ENCODE measurements at regions not wholly inside any gene's neighbourhood (a gene's known extent, or its start where the extent isn't known, plus 50 kb on each side); places are given as distances from the start of the nearest gene placed in this dataset.

GRCh38 chr14:93857500-93858283, 69.4 kb upstream of the PRIMA1 start:
- no peaks in the 10 kb centered on the region for H3K4me1 ChIP-seq (ENCODE audit: insufficient read depth, low read length)
- H3K9me3 ChIP-seq (ENCODE audit: control insufficient read depth in 1 of 2, low read length in 2 of 2): no peaks in the 10 kb centered on the region
- DNase-seq: no peak
- Mint-ChIP-seq H3K27ac (no peak overlapping the region), H3K9me3 (no peaks in the 10 kb centered on the region), H3K27me3 (peaks cover 16 to 23% of the 10 kb centered on the region in 2 donors), H3K4me3 (no peak overlapping the region), H3K36me3 (no peaks in the 10 kb centered on the region), H3K4me1 (no peaks in the 10 kb centered on the region)
- no peak overlapping the region for H3K4me3 ChIP-seq (ENCODE audit: low read length in 2 of 2)
- no peaks in the 10 kb centered on the region for H3K36me3 ChIP-seq (ENCODE audit: insufficient read depth, low read length)
- intact Hi-C loops (cut with micrococcal nuclease): no loop called here
- no peaks in the 10 kb centered on the region for H3K27me3 ChIP-seq (ENCODE audit: insufficient read depth, low read length)
- CTCF ChIA-PET (ENCODE audit: partially characterized antibody): interaction anchor here (0.7 kb wide), 1 partner anchor 9 kb away, joined by 3 read pairs; no protein-coding TSS in a partner anchor
- POLR2A ChIA-PET (ENCODE audit: partially characterized antibody): no interaction called here
- no peak overlapping the region for H3K27ac ChIP-seq (ENCODE audit: low read depth, low read length)

DNA sequence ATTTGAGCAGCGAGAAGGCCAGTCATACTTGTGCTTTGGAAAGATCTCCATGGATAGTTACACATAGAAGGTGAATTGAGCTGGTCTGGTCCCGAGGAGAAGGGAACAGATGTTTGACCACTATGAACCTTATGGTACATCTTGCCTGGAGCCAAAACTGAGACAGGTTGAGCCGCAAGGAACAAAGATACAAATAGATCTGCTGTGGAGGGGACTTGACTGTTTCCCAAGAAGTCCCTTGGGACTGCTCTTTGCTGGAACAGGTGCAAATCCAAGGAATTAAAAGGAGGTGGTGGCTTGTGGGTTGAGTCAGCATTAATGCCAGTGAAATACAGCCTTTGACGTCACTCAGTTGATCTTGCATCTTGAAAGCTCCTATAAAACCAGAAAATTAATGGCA, 68.8 kb upstream of the PRIMA1 start:
- no peak for DNase-seq
- peaks cover 18 to 23% of the 10 kb centered on the region in 2 donors for H3K27me3 Mint-ChIP-seq
- POLR2A ChIA-PET (ENCODE audit: partially characterized antibody): no interaction called here
- CTCF ChIA-PET (ENCODE audit: partially characterized antibody): interaction anchor here (0.7 kb wide), 1 partner anchor 10 kb away, joined by 3 read pairs; no protein-coding TSS in a partner anchor
- Histone ChIP-seq H3K27me3 (ENCODE audit: insufficient read depth, low read length) (no peaks in the 10 kb centered on the region), H3K4me1 (ENCODE audit: insufficient read depth, low read length) (no peaks in the 10 kb centered on the region), H3K4me3 (ENCODE audit: low read length in 2 of 2) (no peak overlapping the region), H3K9me3 (ENCODE audit: control insufficient read depth in 1 of 2, low read length in 2 of 2) (no peaks in the 10 kb centered on the region), H3K36me3 (ENCODE audit: insufficient read depth, low read length) (no peaks in the 10 kb centered on the region), H3K27ac (ENCODE audit: low read depth, low read length) (no peak overlapping the region)
- no peak overlapping the region for H3K27ac Mint-ChIP-seq
- no peak overlapping the region for H3K4me3 Mint-ChIP-seq
- peaks cover 0 to 2% (median 0%) of the 10 kb centered on the region in 8 donors for H3K9me3 Mint-ChIP-seq
- no peaks in the 10 kb centered on the region for H3K4me1 Mint-ChIP-seq
- intact Hi-C loops (cut with micrococcal nuclease): no loop called here
- no peaks in the 10 kb centered on the region for H3K36me3 Mint-ChIP-seq

DNA sequence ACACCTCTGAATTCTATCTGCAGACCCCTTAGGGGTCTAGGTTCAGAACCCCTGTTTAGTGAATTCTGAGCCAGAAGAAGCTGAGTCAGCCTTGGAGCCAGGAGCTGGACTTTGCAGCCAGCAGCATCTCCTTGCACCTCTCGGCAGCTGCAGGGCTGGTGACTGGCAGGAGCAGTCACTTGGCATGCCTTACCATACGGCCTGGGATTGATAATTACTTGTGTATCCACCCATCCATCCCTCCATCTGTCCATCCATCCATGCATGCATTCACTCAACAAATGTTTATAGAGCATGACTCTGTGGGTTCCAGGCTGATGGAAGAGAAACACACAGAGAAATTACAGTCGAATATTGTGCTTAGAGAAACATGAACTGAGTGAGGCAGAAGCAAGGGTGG, 67.5 kb upstream of the PRIMA1 start:
- Histone ChIP-seq H3K36me3 (ENCODE audit: insufficient read depth, low read length) (no peaks in the 10 kb centered on the region), H3K27ac (ENCODE audit: low read depth, low read length) (no peak overlapping the region), H3K9me3 (ENCODE audit: control insufficient read depth in 1 of 2, low read length in 2 of 2) (no peaks in the 10 kb centered on the region), H3K4me1 (ENCODE audit: insufficient read depth, low read length) (no peaks in the 10 kb centered on the region), H3K4me3 (ENCODE audit: low read length in 2 of 2) (no peak overlapping the region), H3K27me3 (ENCODE audit: insufficient read depth, low read length) (no peaks in the 10 kb centered on the region)
- CTCF ChIA-PET (ENCODE audit: partially characterized antibody): no interaction called here
- H3K4me1 Mint-ChIP-seq: no peaks in the 10 kb centered on the region
- intact Hi-C loops (cut with micrococcal nuclease): no loop called here
- H3K9me3 Mint-ChIP-seq: peaks cover 0 to 2% (median 0%) of the 10 kb centered on the region in 8 donors
- DNase-seq: no peak
- H3K27ac Mint-ChIP-seq: no peak overlapping the region
- H3K4me3 Mint-ChIP-seq: no peak overlapping the region
- H3K36me3 Mint-ChIP-seq: no peaks in the 10 kb centered on the region
- H3K27me3 Mint-ChIP-seq: peaks cover 23 to 26% of the 10 kb centered on the region in 2 donors
- POLR2A ChIA-PET (ENCODE audit: partially characterized antibody): no interaction called here

DNA sequence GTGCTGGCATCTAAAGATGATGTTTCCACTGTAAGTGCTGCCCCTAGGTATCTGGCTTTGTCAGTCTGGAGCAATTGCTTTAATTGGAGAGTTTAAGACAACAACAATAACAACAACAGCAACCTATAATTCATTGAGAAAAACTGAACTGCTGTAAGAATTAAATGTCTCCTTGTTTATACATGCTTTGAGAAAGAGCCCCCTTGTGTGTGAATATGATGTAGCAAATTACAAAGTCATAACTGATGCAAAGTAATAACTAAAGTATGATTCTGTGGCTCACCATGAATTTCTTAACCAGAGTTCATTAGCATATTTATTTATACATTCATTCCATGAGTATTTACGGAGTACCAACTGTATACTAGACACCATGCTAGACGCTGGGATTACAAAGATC, 59.2 kb upstream of the PRIMA1 start:
- Histone ChIP-seq H3K9me3 (ENCODE audit: control insufficient read depth in 1 of 2, low read length in 2 of 2) (no peaks in the 10 kb centered on the region), H3K27ac (ENCODE audit: low read depth, low read length) (no peak overlapping the region), H3K27me3 (ENCODE audit: insufficient read depth, low read length) (no peaks in the 10 kb centered on the region), H3K36me3 (ENCODE audit: insufficient read depth, low read length) (no peaks in the 10 kb centered on the region), H3K4me3 (ENCODE audit: low read length in 2 of 2) (no peak overlapping the region), H3K4me1 (ENCODE audit: insufficient read depth, low read length) (no peaks in the 10 kb centered on the region)
- Mint-ChIP-seq H3K27ac (no peak overlapping the region), H3K36me3 (no peaks in the 10 kb centered on the region), H3K4me3 (no peak overlapping the region), H3K4me1 (no peaks in the 10 kb centered on the region), H3K27me3 (peaks cover 13 to 19% of the 10 kb centered on the region in 2 donors), H3K9me3 (peaks cover 0 to 6% (median 0%) of the 10 kb centered on the region in 8 donors)
- ChIA-PET CTCF (ENCODE audit: partially characterized antibody) (no interaction called here), POLR2A (ENCODE audit: partially characterized antibody) (no interaction called here)
- DNase-seq: no peak
- intact Hi-C loops (cut with micrococcal nuclease): no loop called here

- Histone ChIP-seq H3K36me3 (ENCODE audit: insufficient read depth, low read length) (no peaks in the 10 kb centered on the region), H3K4me1 (ENCODE audit: insufficient read depth, low read length) (no peaks in the 10 kb centered on the region), H3K27me3 (ENCODE audit: insufficient read depth, low read length) (no peaks in the 10 kb centered on the region), H3K27ac (ENCODE audit: low read depth, low read length) (no peak overlapping the region), H3K9me3 (ENCODE audit: control insufficient read depth in 1 of 2, low read length in 2 of 2) (no peaks in the 10 kb centered on the region), H3K4me3 (ENCODE audit: low read length in 2 of 2) (no peak overlapping the region)
- no peaks in the 10 kb centered on the region for H3K36me3 Mint-ChIP-seq
- no peak for DNase-seq
- H3K27me3 Mint-ChIP-seq: peaks cover 6 to 18% of the 10 kb centered on the region in 2 donors
- peaks cover 0 to 10% (median 4%) of the 10 kb centered on the region in 8 donors for H3K9me3 Mint-ChIP-seq
- no peaks in the 10 kb centered on the region for H3K4me1 Mint-ChIP-seq
- intact Hi-C loops (cut with micrococcal nuclease): no loop called here
- CTCF ChIA-PET (ENCODE audit: partially characterized antibody): no interaction called here
- POLR2A ChIA-PET (ENCODE audit: partially characterized antibody): no interaction called here
- no peak overlapping the region for H3K4me3 Mint-ChIP-seq
- no peak overlapping the region for H3K27ac Mint-ChIP-seq
Observed at GRCh38 chr14:93838238-93838637, 50.0 kb upstream of the PRIMA1 start.

Data from CD4-positive, alpha-beta memory T cell (primary cell).